Epithelial cell of prostate (primary cell): ENCODE measurements at regions not wholly inside any gene's neighbourhood (a gene's known extent, or its start where the extent isn't known, plus 50 kb on each side); places are given as distances from the start of the nearest gene placed in this dataset.
"Not testable (repeated sequence)": the region's sequence is repeated elsewhere in the genome, so short reads cannot be mapped to it uniquely, and the experiment has no call there.

Experiments
- DNase-seq: peaks from one replicate; pipeline ENCODE4 v3.0.0-alpha.2; 2011; ENCODE audit warnings: low read depth, low spot score
- H3K27ac ChIP-seq: fragments of 450-650 bp; 2 replicates; pipeline ENCODE4 v1.5.1; 2017; ENCODE audit warnings: mild to moderate bottlenecking

DNA sequence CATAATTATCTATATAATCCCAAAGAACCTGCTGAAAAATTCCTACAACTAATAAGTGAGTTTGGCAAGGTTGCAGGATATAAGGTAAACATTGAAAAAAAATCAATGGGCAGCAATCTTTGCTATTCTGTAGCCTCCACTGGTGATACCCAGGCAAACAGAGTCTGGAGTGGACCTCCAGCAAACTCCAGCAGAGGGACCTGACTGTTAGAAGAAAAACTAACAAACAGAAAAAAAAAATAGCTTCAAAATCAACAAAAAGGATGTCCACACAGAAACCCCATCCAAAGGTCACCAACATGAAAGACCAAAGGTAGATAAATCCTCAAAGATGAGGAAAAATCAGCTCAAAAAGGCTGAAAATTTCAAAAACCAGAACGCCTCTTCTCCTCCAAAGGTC is 128.9 kb upstream of the PJA2 start:
- DNase-seq, H3K27ac ChIP-seq: not testable (repeated sequence)

DNA sequence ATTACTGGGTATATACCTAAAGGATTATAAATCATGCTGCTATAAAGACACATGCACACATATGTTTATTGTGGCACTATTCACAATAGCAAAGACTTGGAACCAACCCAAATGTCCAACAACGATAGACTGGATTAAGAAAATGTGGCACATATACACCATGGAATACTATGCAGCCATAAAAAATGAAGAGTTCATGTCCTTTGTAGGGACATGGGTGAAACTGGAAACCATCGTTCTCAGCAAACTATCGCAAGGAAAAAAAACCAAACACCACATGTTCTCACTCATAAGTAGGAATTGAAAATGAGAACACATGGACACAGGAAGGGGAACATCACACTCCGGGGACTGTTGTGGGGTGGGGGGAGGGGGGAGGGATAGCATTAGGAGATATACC is 125.3 kb upstream of the PJA2 start:
- not testable (repeated sequence) for DNase-seq, H3K27ac ChIP-seq

DNA sequence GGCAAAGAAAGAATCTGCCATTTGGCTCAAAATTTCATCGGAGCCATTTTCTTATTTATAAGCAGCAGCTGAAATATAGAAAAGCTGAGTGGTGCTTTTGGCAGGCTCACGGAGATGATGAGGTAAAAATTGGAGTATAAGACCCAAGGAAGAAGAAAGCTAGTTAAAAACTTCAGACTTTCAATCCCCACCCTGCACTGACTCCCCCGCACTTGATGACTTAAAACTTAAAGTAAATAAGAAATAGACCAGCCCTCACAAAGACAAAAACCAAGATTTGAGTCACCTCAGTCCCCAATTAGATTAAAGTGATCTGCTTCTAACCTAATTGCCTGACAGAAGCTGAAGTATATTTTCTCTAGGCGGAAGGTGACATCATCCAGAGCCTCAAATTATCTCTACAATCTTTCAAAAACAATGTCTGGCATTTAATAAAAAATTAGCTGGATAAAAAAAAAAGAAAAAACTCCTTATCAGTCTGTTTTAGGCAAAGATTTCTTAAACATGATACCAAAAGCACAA is 124.0 kb upstream of the PJA2 start:
- no peak for DNase-seq
- peak overlapping the region; percentile 3 for H3K27ac ChIP-seq

DNA sequence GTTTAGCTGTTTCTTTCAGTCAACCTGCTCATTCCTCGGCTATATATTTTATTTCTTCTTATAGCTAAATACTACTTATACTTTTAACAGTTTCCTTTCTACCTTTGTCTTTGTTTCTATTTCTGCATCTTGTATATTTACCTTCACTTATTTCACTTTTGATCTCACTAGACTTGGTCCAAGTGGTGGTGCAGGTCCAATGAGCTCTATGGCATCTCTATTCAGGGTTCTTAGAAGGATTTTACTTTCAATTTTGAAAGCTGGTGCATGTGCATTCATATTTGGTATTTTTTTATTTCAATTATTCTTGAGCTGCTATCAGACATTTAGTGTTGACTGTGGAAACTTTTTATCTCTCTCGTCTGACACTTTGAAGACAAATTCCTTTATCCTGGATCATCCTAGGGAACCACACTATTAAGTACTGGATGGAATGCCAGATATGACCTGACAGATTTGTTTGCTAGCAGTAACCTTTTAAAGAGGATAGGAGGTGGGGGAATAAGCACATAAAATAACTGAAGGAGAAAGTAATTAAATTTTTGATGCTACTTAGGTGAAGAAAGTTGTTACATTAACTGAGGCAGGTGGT is 123.1 kb upstream of the PJA2 start:
- no peak for DNase-seq

DNA sequence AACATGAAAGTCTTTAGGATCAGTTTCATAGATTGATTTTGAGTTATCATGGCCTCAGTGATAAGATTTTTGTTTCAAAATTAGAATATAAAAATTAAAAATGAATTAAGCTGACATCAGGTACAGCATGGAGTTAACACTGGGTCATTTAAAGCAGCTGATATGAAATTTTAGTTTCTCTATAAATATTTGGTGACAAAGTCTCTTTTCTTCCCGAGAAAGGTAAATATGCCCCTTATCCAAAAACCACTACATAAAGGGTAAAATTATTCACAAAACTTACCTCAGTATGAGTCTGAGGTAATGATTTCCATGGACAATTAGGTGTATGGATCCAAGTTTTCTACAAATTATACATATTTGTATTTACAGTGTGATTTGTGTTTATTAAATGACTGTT is 121.5 kb upstream of the PJA2 start:
- H3K27ac ChIP-seq = no peak overlapping the region

More for the DNA sequence above, 123.1 kb upstream of the PJA2 start:
- no peak overlapping the region for H3K27ac ChIP-seq

DNA sequence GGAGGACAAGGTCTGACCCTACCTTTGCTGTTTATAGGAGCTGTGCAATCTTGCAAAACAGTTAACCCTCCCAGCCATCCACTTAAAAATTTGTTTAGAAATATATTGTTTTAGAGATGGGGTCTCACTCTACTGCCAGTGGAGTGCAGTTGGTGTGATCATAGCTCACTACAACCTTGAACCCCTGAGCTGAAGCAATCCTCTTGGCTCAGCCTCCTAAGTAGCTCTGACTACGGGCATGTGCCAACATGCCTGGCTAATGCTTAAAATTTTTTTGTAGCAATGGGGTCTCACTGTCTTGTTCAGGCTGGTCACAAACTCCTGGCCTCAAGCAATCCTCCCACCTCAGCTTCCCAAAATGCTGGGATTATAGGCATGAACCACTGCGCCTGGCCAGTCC is 120.2 kb upstream of the PJA2 start:
- H3K27ac ChIP-seq = no peak overlapping the region
- DNase-seq = no peak

More for the DNA sequence above, 121.5 kb upstream of the PJA2 start:
- DNase-seq = no peak

DNA sequence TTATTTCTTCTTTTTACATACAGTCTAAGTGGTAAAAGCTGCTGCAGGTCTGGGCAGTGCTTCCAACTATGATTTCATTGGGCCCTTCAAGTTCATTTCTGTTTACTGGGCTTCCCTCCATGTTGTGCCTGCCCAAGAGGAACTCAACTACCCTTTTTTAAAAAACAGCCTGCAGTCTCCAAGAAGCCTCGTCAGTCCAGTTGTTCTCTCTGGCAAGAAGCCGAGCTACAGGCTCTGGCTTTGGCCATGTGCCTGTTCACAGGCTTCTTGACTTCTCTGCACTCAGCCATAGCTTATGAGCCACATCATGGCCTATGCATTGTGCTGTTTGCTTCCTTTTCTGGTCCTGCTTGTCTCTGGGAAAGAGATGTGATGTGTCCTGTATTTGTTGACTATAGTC is 119.7 kb upstream of the PJA2 start:
- DNase-seq = peak; percentile 26
- no peak overlapping the region for H3K27ac ChIP-seq

DNA sequence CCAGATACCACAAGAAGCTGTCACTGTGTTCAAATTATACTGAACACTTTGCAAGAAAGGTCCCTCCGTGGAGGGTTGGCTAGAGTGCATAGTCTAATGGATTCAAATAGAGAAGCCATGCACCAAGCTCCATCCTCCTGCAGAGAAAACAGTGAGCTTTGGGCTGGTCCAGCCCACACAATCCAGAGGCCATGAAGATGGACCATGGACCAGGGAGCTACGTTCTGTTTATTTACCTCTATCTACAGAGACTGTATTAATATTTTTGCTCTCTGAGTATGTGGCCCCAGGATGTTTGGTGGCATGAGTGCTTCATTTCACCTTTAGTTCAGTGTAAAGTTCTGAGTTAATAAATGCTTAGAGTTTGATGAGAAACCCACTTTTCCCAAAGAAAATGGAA is 114.8 kb upstream of the PJA2 start:
- DNase-seq = no peak
- H3K27ac ChIP-seq = no peak overlapping the region

DNA sequence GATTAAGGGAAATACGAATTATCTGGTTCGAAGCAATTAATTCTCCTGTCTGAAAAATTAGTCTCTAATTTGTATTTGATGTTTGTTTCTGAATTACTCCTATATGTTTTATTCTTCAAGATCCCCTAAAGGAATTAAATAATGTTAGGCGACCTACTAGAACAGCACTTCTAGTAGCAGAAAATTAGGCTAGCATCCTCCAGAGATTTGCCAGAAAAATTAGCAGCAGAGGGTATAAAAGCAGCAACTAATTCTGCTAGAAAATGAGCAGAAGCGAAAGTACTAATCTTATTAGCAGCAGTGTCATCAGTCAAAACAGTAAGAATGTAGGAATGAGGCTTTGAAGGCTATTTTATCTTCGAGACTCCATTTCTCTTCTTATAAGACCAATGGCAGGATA is 114.3 kb upstream of the PJA2 start:
- H3K27ac ChIP-seq = no peak overlapping the region

DNA sequence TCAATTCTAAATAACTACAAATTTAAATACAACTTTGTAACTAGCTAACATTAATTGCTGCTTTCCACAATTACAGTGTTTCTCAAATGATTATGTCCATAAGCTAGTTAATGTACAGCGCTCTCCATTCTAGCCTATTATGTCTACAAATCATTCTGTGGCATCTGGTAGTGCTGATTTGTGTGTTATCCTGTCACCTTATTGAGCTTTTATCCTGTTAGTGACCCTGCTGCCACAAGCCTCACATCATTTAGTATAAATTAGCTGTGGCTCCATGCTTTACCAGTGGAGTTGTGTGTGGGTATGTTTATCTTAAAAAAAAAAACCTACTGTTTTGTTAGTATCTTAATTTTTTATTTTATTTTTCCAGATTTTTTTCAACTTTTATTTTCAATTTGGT is 112.6 kb upstream of the PJA2 start:
- H3K27ac ChIP-seq = no peak overlapping the region
- DNase-seq = no peak

More for the DNA sequence above, 114.3 kb upstream of the PJA2 start:
- no peak for DNase-seq

DNA sequence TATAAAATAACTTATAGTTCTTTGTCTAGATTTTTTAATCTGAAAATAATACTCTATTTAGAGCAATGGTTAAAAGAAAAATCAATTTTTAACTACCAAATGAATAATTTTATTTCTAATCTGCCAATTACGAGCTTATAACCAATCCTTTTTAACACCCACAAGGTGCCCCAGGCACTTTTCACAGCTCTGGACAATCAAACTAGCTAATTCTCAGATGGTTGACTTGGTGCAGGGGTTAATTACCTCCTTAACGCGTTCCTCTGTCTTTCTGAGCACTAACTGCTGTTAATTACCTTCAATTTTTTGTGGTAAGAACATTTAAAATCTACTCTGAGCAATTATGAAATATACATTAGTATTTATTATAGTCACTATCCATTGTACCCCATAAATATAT is 109.6 kb upstream of the PJA2 start:
- DNase-seq = no peak
- no peak overlapping the region for H3K27ac ChIP-seq

DNA sequence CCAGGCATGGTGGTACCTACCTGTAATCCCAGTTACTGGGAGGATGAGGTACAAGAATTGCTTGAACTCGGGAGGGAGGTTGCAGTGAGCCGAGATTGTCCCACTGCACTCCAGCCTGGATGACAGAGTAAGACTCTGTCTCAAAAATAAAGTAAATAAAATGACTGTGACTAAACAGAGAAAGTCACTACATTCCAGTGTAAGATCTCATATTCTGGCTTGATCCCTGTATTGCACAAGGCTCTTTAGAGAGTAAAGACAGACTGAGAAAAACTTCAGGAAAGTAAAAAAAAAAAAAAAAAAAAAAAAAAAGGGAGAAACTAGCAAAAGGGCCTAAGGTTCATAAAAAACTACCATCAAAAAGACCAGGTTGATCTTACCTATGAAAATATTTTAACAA is 106.6 kb upstream of the PJA2 start:
- H3K27ac ChIP-seq = no peak overlapping the region
- no peak for DNase-seq

DNA sequence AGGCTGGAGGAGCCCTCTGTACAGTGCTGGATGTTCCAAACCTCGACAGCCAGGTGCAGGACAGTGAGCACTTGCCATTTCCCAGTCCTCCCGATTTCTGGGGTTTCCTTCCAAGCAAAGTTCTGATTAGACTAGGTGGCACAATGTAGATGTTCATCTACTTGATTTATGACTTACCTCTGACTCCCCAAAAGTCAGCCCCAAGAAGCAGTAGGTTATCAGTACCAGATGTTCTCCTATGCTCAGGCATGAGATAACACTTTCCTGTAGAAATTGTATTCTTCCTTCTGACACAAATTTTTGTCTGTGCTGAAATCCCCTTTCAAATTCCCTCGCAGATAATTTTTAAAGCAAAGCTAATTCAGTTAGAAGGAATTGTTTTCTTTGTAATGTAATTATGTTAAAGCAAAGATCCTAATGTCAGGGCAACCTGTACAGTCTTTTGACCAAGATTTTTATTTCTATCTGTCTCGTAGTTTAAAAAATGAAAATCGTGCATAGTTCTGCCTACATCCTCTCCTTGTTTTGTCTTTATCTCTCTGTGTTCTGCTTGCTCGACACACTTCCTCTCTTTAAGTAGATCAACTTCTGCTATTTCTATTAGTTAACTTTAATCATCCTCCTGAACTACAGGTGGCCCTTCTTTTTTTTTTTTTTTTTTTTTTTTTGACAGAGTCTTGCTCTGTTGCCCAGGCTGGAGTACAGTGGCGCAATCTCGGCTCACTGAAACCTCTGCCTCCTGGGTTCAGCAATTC is 102.4 kb upstream of the PJA2 start:
- DNase-seq = no peak
- no peak overlapping the region for H3K27ac ChIP-seq

DNA sequence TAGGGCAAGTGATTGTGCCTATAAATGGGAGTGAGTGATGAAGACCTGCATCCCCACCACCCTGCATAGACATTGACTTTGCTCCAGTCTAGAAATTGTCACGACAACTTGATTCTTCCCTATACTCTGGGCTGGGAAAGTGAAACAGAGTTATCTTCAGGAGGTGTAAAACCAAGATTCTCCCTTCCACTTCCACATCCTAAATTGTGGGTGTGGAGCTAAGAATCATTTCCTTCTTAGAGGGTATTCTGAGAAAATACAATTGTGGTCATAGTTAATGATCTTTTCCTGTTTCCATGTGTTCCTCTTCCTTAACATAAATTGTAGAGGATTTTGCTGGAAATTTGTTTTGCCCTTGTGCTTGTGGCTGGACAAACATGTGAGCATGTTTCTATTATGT is 96.8 kb upstream of the PJA2 start:
- no peak overlapping the region for H3K27ac ChIP-seq
- no peak for DNase-seq

DNA sequence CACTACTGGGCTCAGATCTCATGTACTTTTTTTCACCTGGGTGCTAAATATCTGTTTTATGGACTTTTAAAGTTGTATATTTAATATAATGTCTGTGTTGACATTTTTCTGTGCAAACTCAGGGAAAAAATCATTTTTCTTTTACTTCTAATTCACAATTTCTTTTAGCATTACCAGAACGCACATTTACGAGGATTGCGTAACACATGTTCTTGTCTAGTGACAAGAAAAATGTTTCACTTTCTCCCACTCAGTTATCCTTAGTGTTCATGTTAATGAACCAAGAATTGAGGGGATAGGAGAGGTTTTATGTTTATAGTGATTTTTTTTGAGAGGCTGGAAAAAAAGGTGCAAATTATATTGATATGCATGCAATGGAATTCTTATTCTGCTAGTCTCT is 86.3 kb upstream of the PJA2 start:
- DNase-seq = no peak
- H3K27ac ChIP-seq = no peak overlapping the region

DNA sequence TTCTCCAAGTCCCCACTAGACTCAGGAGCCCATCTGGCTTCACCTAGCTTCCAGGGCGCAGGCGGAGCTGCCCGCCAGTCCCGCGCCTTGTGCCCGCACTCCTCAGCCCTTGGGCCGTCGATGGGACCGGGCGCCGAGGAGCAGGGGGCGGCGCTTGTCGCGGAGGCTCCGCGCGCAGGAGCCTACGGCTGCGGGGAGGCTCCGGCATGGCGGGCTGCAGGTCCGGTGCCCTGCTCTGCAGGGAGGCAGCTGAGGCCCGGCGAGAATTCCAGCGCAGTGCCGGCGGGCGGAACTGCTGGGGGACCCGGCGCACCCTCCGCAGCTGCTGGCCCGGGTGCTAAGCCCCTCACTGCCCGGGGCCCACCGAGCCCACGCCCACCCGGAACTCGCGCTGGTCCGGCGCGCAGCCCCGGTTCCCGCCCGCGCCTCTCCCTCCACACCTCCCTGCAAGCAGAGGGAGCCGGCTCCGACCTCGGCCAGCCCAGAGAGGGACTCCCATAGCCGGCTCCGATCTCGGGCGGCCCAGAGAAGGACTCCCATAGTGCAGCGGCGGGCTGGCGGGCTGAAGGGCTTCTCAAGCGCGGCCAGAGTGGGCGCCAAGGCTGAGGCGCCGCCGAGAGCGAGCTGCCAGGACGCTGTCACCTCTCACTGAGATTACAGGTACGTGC is 78.1 kb upstream of the PJA2 start:
- H3K27ac ChIP-seq = no peak overlapping the region
- DNase-seq = no peak

DNA sequence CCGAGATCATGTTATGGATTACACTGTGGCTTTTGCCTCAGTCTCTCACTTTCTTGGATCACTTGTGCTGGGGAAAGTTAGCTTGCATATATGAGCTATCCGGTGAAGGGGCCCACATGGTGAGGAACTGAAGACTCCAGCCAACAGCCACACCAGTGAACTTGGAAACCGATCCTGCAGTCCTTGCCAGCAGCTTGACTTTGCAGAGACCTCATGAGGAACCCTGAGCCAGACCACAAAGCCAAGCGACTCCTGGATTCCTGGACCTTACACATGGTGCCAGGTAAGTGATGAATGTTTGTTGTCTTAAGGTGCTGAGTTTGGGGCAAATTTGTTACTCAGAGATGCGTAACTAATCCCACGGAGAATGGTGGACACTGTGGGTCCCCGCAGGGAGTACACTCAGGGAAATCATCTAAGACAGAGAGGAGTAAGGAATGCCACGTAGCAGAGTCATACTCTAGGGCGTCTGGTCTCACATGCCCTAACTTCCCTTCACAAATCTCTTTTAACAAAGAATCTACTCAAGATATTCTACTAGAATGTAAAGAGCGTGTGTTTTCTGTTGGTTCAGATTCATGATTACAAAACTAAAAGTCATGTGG is 76.5 kb upstream of the PJA2 start:
- no peak for DNase-seq

DNA sequence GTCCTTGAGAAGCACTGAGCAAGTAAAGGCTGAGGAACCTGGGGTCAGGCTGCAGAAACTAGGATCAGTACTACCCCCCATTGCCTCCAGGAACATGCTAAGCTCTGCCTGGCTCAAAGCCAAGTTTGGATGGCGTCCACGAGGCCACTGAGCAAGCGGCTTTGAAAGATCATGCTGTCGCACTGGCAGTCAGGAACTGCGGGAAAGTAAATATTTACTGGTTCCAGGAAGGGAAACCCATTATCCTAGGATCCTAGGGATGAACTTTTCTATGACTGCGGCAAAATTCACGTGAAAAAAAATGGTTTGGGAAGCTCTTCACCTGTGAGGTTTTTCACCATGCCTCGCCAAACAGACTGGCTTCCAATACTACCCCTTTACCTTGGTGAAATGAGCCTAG is 75.3 kb upstream of the PJA2 start:
- H3K27ac ChIP-seq = no peak overlapping the region
- DNase-seq = no peak

More for the DNA sequence above, 76.5 kb upstream of the PJA2 start:
- H3K27ac ChIP-seq = no peak overlapping the region

DNA sequence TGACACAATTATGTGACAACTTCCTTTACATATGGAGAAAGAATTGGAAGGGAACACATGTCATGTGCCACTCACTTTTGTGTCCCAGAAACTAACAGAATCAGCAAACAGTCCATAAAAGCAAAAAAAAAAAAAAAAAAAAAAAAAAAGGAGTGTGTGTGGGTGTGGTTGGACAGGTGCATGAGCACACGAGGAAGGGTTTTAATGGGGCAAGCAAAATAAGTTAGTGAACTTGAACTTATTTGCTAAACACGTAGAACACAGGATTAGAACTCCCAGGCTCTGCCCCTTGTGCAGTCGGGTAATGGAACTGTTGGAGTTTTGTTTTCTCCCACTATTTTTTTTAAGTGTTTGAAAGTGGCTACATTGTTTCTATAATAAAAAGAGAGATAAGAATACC is 74.8 kb upstream of the PJA2 start:
- no peak overlapping the region for H3K27ac ChIP-seq
- no peak for DNase-seq

DNA sequence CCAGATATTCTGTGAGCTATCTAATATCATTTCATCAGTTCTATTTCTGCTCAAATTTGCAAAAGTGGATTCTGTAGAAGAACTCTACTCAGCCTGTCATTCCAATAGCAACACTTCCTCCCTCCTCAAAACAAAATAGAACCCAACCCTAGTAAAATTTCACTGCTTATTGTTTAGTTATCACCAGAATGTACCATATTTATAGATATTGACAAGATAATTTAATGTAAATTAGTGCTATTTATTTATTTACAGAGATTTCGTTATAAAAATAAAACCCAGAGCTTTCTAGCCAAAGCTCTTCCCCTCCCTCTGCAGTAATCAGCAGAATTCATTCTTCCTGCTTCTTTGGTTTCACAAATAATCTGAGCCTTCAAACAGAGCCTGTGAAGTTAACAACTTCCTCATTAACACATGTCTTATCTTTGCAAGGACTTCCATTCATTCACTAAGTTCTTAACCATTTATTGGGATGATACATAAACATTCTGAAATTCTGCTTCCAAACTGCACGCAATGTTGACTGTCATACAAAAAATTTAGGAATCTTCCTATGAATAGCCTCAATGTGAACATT is 73.7 kb upstream of the PJA2 start:
- no peak for DNase-seq
- no peak overlapping the region for H3K27ac ChIP-seq

DNA sequence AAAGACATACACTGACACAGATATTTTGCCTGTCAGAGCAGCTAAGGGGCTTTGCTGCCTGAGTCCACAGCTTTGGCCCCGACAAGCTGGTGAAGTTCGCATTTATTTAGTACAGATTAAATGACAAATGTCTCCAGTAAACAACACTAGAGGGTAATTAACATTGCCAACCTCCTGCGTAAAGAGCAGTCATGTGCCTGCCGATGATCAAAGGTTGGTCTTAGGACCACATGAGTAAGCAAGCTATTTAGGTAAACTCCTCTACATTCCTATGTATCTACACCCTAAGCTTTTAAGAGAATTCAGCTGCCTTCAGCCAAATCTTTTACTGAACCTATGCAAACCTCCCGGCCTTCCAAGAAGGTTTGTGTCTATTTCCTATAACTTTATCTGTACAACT is 73.0 kb upstream of the PJA2 start:
- no peak overlapping the region for H3K27ac ChIP-seq
- DNase-seq = no peak
